ENCODE measurements at regions not wholly inside any gene's neighbourhood (a gene's known extent, or its start where the extent isn't known, plus 50 kb on each side); places are given as distances from the start of the nearest gene placed in this dataset.

GRCh38 chr2:391696-392095, 103.8 kb upstream of the ALKAL2 start (continued):
- TF ChIP-seq CBX8 (IDR thresholded peaks at IDR 0.05; ENCODE audit: borderline replicate concordance, low read depth, low read length), result no peak
- TF ChIP-seq RNF2 (IDR thresholded peaks at IDR 0.05; ENCODE audit: borderline replicate concordance, low read depth, low read length, missing control alignments, poor library complexity, severe bottlenecking), result no peak
- no peak for TF ChIP-seq TAF7 (optimal IDR thresholded peaks at IDR 0.05; ENCODE audit: borderline replicate concordance, low read depth, low read length)
- TF ChIP-seq NRF1 (IDR thresholded peaks at IDR 0.05; ENCODE audit: low read depth, low read length), result no peak
- no peak for TF ChIP-seq KDM5A (IDR thresholded peaks at IDR 0.05; ENCODE audit: low read length)
- TF ChIP-seq SAP30 (IDR thresholded peaks at IDR 0.05; ENCODE audit: insufficient read depth, insufficient replicate concordance, low read length), result no peak
